Osteoblast (primary cell): ENCODE measurements at regions not wholly inside any gene's neighbourhood (a gene's known extent, or its start where the extent isn't known, plus 50 kb on each side); places are given as distances from the start of the nearest gene placed in this dataset.

Experiments
- DNase-seq: peaks from one replicate; pipeline ENCODE4 v3.0.0; 2011; ENCODE audit warnings: low spot score, mixed read lengths; ENCODE audit not compliant: insufficient read length; ENCODE audit errors: missing footprints
- H2AFZ ChIP-seq: 2 replicates; pipeline ENCODE4 v1.6.0; 2011; ENCODE audit warnings: mild to moderate bottlenecking, low read length
- H3K27ac ChIP-seq: 2 replicates; pipeline ENCODE4 v1.5.1; 2011; ENCODE audit warnings: mild to moderate bottlenecking, low read depth, low read length, moderate library complexity
- H3K27me3 ChIP-seq: 2 replicates; pipeline ENCODE4 v1.6.0; 2012; ENCODE audit warnings: mild to moderate bottlenecking, control low read depth, inconsistent platforms, low read length, moderate library complexity; ENCODE audit not compliant: insufficient read depth
- H3K36me3 ChIP-seq: 2 replicates; pipeline ENCODE4 v1.5.1; 2011; ENCODE audit warnings: mild to moderate bottlenecking, low read length, control low read depth, moderate library complexity; ENCODE audit not compliant: insufficient read depth
- H3K4me1 ChIP-seq: 2 replicates; pipeline ENCODE4 v1.5.1; 2011; ENCODE audit warnings: mild to moderate bottlenecking, low read length, control low read depth, moderate library complexity; ENCODE audit not compliant: insufficient read depth
- H3K4me2 ChIP-seq: 2 replicates; pipeline ENCODE4 v1.6.0; 2011; ENCODE audit warnings: mild to moderate bottlenecking, low read length; ENCODE audit not compliant: insufficient read depth
- H3K4me3 ChIP-seq: fragments of 200-600 bp; sonication (generic); 3 replicates; pipeline ENCODE4 v1.5.1; 2012; ENCODE audit warnings: mild to moderate bottlenecking, low read length, inconsistent platforms; ENCODE audit not compliant: insufficient read depth
- H3K79me2 ChIP-seq: 2 replicates; pipeline ENCODE4 v1.6.0; 2012; ENCODE audit warnings: mild to moderate bottlenecking, low read length, control low read depth, inconsistent platforms; ENCODE audit not compliant: insufficient read depth
- H3K9me3 ChIP-seq: 2 replicates; pipeline ENCODE4 v1.5.1; 2011; ENCODE audit warnings: low read depth, low read length, control low read depth
- H4K20me1 ChIP-seq: 2 replicates; pipeline ENCODE4 v1.6.0; 2012; ENCODE audit warnings: mild to moderate bottlenecking, low read length, control low read depth; ENCODE audit not compliant: insufficient read depth
- TF ChIP-seq, protein P1 (sequence below): IDR thresholded peaks from 2 replicates; pipeline ENCODE4 v1.5.1; 2011; ENCODE audit warnings: mild to moderate bottlenecking, low read depth, low read length, moderate library complexity; ENCODE audit errors: extremely low read depth

DNA sequence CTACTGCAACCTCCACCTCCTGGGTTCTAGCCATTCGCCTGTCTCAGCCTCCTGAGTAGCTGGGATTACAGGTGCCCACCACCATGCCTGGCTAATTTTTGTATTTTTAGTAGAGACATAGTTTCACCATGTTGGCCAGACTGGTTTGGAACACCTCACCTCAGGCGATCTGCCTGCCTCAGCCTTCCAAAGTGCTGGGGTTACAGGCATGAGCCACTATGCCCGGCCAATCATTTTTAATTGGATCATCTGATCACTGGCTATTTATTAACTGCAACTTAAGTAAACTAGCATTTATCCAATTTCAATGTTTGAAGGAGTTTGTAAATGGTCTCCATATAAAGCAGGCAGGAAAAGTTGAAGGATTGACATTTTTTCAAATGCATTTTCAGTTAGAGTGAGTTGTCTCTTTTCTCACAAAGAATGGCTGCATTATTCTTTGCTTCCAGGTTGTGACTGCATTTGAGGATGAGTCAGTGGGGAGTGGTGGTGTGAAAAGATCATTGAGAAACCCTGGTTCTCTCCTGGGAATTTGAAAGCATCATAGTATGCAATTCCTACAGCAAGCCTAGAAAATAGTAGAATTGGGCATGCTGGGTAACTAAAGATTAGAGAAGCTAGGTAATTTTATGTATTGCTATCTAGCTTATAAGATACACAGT, 431.1 kb upstream of the ZEB2 start:
- TF ChIP-seq, protein P1, sequence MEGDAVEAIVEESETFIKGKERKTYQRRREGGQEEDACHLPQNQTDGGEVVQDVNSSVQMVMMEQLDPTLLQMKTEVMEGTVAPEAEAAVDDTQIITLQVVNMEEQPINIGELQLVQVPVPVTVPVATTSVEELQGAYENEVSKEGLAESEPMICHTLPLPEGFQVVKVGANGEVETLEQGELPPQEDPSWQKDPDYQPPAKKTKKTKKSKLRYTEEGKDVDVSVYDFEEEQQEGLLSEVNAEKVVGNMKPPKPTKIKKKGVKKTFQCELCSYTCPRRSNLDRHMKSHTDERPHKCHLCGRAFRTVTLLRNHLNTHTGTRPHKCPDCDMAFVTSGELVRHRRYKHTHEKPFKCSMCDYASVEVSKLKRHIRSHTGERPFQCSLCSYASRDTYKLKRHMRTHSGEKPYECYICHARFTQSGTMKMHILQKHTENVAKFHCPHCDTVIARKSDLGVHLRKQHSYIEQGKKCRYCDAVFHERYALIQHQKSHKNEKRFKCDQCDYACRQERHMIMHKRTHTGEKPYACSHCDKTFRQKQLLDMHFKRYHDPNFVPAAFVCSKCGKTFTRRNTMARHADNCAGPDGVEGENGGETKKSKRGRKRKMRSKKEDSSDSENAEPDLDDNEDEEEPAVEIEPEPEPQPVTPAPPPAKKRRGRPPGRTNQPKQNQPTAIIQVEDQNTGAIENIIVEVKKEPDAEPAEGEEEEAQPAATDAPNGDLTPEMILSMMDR = no peak
- H3K27ac ChIP-seq = peak overlapping the region; percentile 83
- no peaks in the 10 kb centered on the region for H4K20me1 ChIP-seq

DNA sequence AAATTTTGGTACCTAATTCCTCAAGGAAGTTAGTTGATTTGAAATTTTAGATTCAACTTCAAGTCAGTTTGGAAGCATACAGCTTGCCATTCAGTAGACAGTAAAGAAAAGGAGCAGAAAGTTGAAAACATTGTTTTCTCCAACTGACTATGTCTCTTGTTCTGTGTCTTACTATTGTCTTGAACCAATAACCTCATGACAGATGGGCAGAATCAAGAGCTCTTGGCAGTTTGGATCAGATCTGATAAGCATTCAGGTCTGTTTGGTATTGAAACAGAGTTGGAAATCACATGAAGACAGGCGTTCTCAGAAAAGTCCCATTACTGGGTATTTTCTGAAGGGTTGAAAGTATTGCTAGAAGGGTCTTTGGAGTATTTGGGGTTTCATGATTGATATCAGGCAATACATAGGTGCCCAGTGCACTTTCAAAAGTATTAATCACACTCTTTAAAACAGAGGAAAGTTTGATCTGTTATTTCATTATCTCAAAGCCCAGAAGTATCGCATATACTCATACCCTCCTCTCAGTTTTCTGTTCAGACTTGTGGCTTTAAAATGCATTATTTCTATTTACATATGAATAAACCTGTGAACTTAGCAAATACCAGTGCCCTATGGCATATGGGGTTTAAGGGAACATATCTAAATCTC, 428.4 kb upstream of the ZEB2 start:
- Histone ChIP-seq H3K4me1 (peaks cover 35% of the 10 kb centered on the region), H3K4me3 (no peak overlapping the region), H3K4me2 (no peak overlapping the region), H3K27ac (no peak overlapping the region), H3K36me3 (no peaks in the 10 kb centered on the region), H4K20me1 (no peaks in the 10 kb centered on the region), H2AFZ (no peak overlapping the region), H3K79me2 (no peaks in the 10 kb centered on the region), H3K9me3 (no peaks in the 10 kb centered on the region), H3K27me3 (no peaks in the 10 kb centered on the region)
- no peak for DNase-seq
- TF ChIP-seq, protein P1 = no peak

More for the DNA sequence above, 431.1 kb upstream of the ZEB2 start:
- no peaks in the 10 kb centered on the region for H3K36me3 ChIP-seq
- no peaks in the 10 kb centered on the region for H3K27me3 ChIP-seq
- peak; percentile 84 for DNase-seq
- no peak overlapping the region for H2AFZ ChIP-seq
- no peaks in the 10 kb centered on the region for H3K9me3 ChIP-seq
- no peaks in the 10 kb centered on the region for H3K79me2 ChIP-seq
- no peak overlapping the region for H3K4me3 ChIP-seq
- no peak overlapping the region for H3K4me2 ChIP-seq
- H3K4me1 ChIP-seq = peaks cover 18% of the 10 kb centered on the region

DNA sequence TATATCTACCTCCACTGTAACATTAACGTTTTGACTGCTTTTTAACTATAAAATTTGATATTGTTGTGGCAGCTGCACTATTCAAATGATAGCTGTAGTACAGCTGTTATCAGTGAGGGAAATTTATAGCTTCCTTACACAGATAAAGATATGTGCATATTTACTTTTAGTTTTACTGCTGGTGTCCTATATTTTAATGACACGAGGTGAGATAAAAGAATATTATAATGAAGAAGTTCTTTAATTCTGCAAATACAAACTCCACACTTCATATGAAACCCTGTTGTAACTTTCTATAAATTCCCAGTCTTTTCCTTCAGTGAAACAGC, 427.8 kb upstream of the ZEB2 start:
- Histone ChIP-seq H3K36me3 (no peaks in the 10 kb centered on the region), H4K20me1 (no peaks in the 10 kb centered on the region), H3K4me3 (no peak overlapping the region), H3K4me2 (no peak overlapping the region), H3K79me2 (no peaks in the 10 kb centered on the region), H2AFZ (no peak overlapping the region), H3K9me3 (no peaks in the 10 kb centered on the region), H3K4me1 (peaks cover 41% of the 10 kb centered on the region), H3K27me3 (no peaks in the 10 kb centered on the region), H3K27ac (no peak overlapping the region)
- TF ChIP-seq, protein P1 = no peak
- DNase-seq = no peak

DNA sequence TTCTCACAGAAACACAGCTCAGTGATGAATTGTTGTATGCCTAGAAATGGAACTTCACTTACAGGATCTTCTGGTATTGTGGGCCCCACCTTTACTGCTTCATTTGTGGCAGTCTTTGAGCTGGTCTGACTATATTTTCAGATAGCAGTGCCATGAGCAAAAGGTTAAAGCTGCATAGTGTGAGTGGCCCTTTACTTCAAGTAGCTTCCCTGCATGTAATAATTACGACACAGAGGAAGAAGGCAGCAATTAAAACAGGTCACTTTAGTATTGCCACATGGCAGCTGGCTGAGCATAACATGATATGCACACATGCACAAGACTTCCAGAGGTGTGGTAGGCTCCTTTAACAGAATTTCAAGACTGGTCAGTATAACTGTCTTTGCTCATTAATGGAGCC, 426.3 kb upstream of the ZEB2 start:
- DNase-seq = no peak
- Histone ChIP-seq H3K4me2 (no peak overlapping the region), H3K9me3 (no peaks in the 10 kb centered on the region), H3K79me2 (no peaks in the 10 kb centered on the region), H3K4me3 (no peak overlapping the region), H2AFZ (peak overlapping the region; percentile 40), H4K20me1 (no peaks in the 10 kb centered on the region), H3K27me3 (no peaks in the 10 kb centered on the region), H3K36me3 (no peaks in the 10 kb centered on the region), H3K27ac (no peak overlapping the region), H3K4me1 (peaks cover 49% of the 10 kb centered on the region)
- TF ChIP-seq, protein P1 = no peak
